ENCODE measurements at regions not wholly inside any gene's neighbourhood (a gene's known extent, or its start where the extent isn't known, plus 50 kb on each side); places are given as distances from the start of the nearest gene placed in this dataset.
"Not testable (repeated sequence)": the region's sequence is repeated elsewhere in the genome, so short reads cannot be mapped to it uniquely, and the experiment has no call there.

- no peaks in the 10 kb centered on the region for H3K36me3 ChIP-seq
- no peak overlapping the region for H3K27ac ChIP-seq
- WGBS, 2 donors: 17 to 21% methylated on average over 3 of the region's 3 CpGs
- no peak overlapping the region for H3K4me3 ChIP-seq
- TF ChIP-seq, protein P1, sequence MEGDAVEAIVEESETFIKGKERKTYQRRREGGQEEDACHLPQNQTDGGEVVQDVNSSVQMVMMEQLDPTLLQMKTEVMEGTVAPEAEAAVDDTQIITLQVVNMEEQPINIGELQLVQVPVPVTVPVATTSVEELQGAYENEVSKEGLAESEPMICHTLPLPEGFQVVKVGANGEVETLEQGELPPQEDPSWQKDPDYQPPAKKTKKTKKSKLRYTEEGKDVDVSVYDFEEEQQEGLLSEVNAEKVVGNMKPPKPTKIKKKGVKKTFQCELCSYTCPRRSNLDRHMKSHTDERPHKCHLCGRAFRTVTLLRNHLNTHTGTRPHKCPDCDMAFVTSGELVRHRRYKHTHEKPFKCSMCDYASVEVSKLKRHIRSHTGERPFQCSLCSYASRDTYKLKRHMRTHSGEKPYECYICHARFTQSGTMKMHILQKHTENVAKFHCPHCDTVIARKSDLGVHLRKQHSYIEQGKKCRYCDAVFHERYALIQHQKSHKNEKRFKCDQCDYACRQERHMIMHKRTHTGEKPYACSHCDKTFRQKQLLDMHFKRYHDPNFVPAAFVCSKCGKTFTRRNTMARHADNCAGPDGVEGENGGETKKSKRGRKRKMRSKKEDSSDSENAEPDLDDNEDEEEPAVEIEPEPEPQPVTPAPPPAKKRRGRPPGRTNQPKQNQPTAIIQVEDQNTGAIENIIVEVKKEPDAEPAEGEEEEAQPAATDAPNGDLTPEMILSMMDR (IDR thresholded peaks at IDR 0.05): no peak
- no peak for TF ChIP-seq POLR2A (IDR thresholded peaks at IDR 0.05)
- DNase-seq: no peak
- peaks cover 0 to 64% (median 0%) of the 10 kb centered on the region in 4 donors for H3K27me3 ChIP-seq
- intact Hi-C loops (cut with DNase I): no loop called here
- no peaks in the 10 kb centered on the region for H3K9me3 ChIP-seq
- peaks cover 0 to 4% (median 3%) of the 10 kb centered on the region in 3 donors for H3K4me1 ChIP-seq
Measured at GRCh38 chr22:22164541-22165272, 79.9 kb upstream of the VPREB1 start.

DNA sequence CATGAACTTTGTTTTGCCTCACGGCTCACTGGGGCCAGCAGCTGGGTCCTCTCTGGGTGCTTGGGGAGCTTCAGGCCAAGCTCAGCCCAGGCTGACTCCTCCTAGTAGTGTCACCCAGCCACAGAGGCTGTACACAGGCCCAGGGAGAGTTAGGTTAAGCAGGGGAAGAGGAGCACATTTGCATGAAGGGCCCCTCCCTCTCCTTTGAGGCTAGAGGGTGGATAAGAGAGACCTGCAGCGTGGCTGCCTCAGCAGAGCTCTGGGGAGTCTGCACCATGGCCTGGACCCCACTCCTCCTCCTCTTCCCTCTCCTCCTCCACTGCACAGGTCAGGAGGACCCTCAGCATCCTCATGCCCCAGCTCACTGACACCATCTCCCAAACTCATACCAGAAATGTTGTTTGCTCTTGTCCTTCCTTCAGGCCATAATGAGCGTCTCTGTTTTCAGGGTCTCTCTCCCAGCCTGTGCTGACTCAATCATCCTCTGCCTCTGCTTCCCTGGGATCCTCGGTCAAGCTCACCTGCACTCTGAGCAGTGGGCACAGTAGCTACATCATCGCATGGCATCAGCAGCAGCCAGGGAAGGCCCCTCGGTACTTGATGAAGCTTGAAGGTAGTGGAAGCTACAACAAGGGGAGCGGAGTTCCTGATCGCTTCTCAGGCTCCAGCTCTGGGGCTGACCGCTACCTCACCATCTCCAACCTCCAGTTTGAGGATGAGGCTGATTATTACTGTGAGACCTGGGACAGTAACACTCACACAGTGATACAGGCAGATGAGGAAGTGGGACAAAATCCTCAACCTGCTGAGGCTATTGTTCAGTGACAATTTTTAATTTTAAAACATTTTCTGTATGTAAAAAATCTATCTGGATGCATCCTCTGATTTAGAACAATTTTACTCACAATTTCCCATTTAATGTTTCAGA is 82.4 kb upstream of the VPREB1 start:
- Histone ChIP-seq H3K36me3 (no peaks in the 10 kb centered on the region), H3K27ac (no peak overlapping the region), H3K4me1 (no peaks in the 10 kb centered on the region), H3K9me3 (no peaks in the 10 kb centered on the region), H3K27me3 (peaks cover 0 to 66% (median 0%) of the 10 kb centered on the region in 4 donors), H3K4me3 (no peak overlapping the region)
- WGBS, 2 donors: 59 to 71% methylated on average over 5 to 7 of the region's 9 CpGs
- no peak for DNase-seq
- intact Hi-C loops (cut with DNase I): no loop called here
- TF ChIP-seq POLR2A (IDR thresholded peaks at IDR 0.05): no peak
- TF ChIP-seq, protein P1 (IDR thresholded peaks at IDR 0.05): no peak

GRCh38 chr22:22160768-22161167 is 83.8 kb upstream of the VPREB1 start:
- H3K4me3 ChIP-seq; H3K36me3 ChIP-seq; DNase-seq; H3K9me3 ChIP-seq; H3K27ac ChIP-seq; intact Hi-C loops (cut with DNase I); H3K4me1 ChIP-seq: not testable (repeated sequence)
- 50% methylated on average over 2 of the region's 2 CpGs for WGBS, 2 donors
- peaks cover 0 to 57% (median 0%) of the 10 kb centered on the region in 4 donors for H3K27me3 ChIP-seq

- H3K4me3 ChIP-seq: no peak overlapping the region
- H3K27me3 ChIP-seq: peaks cover 0 to 48% (median 0%) of the 10 kb centered on the region in 4 donors
- TF ChIP-seq, protein P1 (IDR thresholded peaks at IDR 0.05): no peak
- TF ChIP-seq POLR2A (IDR thresholded peaks at IDR 0.05): no peak
- no peaks in the 10 kb centered on the region for H3K4me1 ChIP-seq
- H3K27ac ChIP-seq: no peak overlapping the region
- intact Hi-C loops (cut with DNase I): no loop called here
- no peaks in the 10 kb centered on the region for H3K9me3 ChIP-seq
- no peaks in the 10 kb centered on the region for H3K36me3 ChIP-seq
- DNase-seq: no peak
- 50 to 75% methylated on average over 1 of the region's 1 CpG for WGBS, 2 donors
Measured at GRCh38 chr22:22159384-22159783, 85.2 kb upstream of the VPREB1 start.

DNA sequence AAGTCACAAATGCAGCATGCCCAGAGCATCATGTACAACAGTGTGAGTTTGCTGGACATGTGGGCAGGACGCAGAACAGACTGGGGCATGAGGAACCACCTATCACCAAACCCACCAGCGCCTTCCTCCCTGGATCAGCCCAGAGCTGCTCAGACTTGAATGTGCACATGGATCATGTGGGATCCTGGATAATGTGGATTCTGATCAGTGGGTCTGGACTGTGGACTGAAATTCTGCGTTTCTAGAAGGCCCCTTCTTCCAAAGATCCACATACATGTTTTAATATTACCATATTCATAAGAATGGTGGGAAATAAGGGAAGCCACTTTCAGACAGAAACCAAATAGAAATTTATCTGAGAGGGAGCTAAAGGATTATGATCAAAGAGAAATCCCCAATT is 85.6 kb upstream of the VPREB1 start:
- no peak for DNase-seq
- Histone ChIP-seq H3K36me3 (no peaks in the 10 kb centered on the region), H3K27me3 (peaks cover 0 to 47% (median 0%) of the 10 kb centered on the region in 4 donors), H3K27ac (no peak overlapping the region), H3K4me3 (no peak overlapping the region), H3K4me1 (no peaks in the 10 kb centered on the region), H3K9me3 (no peaks in the 10 kb centered on the region)
- no peak for TF ChIP-seq POLR2A (IDR thresholded peaks at IDR 0.05)
- TF ChIP-seq, protein P1 (IDR thresholded peaks at IDR 0.05): no peak
- WGBS, 2 donors: 42 to 56% methylated on average over 2 of the region's 3 CpGs
- intact Hi-C loops (cut with DNase I): no loop called here
